Endothelial cell of umbilical vein (primary cell): ENCODE measurements at regions not wholly inside any gene's neighbourhood (a gene's known extent, or its start where the extent isn't known, plus 50 kb on each side); places are given as distances from the start of the nearest gene placed in this dataset.
"Not testable (repeated sequence)": the region's sequence is repeated elsewhere in the genome, so short reads cannot be mapped to it uniquely, and the experiment has no call there.

Experiments used
- CTCF ChIP-seq, 2 donors: IDR thresholded peaks; 1 replicate in 1 of 2; 2 replicates in 1 of 2; pipeline ENCODE4 v1.5.1; 2011; ENCODE audit warnings: low read length in 2 of 2, mild to moderate bottlenecking in 2 of 2, moderate library complexity in 2 of 2, control low read depth in 1 of 2, inconsistent platforms in 1 of 2, low read depth in 1 of 2; ENCODE audit not compliant: insufficient read depth in 1 of 2; ENCODE audit errors: extremely low read depth in 1 of 2
- EZH2 ChIP-seq: IDR thresholded peaks from 2 replicates; pipeline ENCODE4 v1.6.1; 2012; ENCODE audit warnings: borderline replicate concordance, low read depth, mild to moderate bottlenecking, moderate library complexity, low read length, inconsistent platforms; ENCODE audit not compliant: severe bottlenecking
- JUN ChIP-seq: IDR thresholded peaks from 2 replicates; pipeline ENCODE4 v1.6.1; 2011; ENCODE audit warnings: borderline replicate concordance, low read depth; ENCODE audit not compliant: insufficient read length, insufficient read depth
- MAX ChIP-seq: IDR thresholded peaks from 2 replicates; pipeline ENCODE4 v1.6.1; 2011; ENCODE audit not compliant: insufficient read depth, insufficient read length
- MYC ChIP-seq: IDR thresholded peaks from one replicate; pipeline ENCODE4 v1.6.1; 2011; ENCODE audit warnings: mild to moderate bottlenecking, low read depth, low read length
- POLR2A ChIP-seq: IDR thresholded peaks from 2 replicates; pipeline ENCODE4 v1.6.1; 2012; ENCODE audit warnings: low read depth, mild to moderate bottlenecking, control low read depth, low read length
- POLR2AphosphoS5 ChIP-seq: IDR thresholded peaks from 2 replicates; pipeline ENCODE4 v1.6.1; 2012; ENCODE audit warnings: low read depth, mild to moderate bottlenecking, control low read depth, low read length, moderate library complexity; ENCODE audit not compliant: insufficient read depth

GRCh38 chr5:99471726-99472125, 542.9 kb upstream of the CHD1 start:
- TF ChIP-seq POLR2A; CTCF (IDR thresholded peaks at IDR 0.05; ENCODE audit: extremely low read depth in 1 of 2, insufficient read depth in 1 of 2, low read depth in 1 of 2, low read length in 2 of 2); MYC; POLR2AphosphoS5; MAX; EZH2; JUN: not testable (repeated sequence)
